ENCODE measurements at regions not wholly inside any gene's neighbourhood (a gene's known extent, or its start where the extent isn't known, plus 50 kb on each side); places are given as distances from the start of the nearest gene placed in this dataset.

DNA sequence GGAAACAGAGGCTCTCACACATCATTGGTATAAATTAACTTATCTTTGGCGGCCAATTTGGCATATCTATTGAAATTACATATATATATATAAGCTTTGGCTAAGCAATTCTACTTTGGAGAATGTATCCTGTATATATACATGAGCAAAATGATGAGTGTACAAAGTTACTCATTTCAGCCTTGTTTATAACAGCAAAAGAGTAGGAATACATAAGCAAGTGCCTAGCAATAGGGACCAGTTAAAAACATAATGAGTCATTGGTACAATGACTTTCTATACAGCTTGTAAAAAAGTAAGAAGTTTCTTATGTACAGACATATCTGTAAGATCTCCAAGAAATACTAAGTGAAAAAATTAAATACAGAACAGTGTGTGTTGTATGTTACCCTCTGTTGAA lies 190.8 kb downstream of the LTN1 start:
- Histone ChIP-seq H3K9me3 (ENCODE audit: low read depth, low read length) (no peaks in the 10 kb centered on the region), H3K27ac (ENCODE audit: low read depth, low read length) (no peak overlapping the region), H4K20me1 (ENCODE audit: insufficient read depth, low read length) (no peaks in the 10 kb centered on the region), H3K79me2 (ENCODE audit: insufficient read depth, low read length) (no peaks in the 10 kb centered on the region), H3K27me3 (ENCODE audit: insufficient read depth, low read length) (no peaks in the 10 kb centered on the region), H3K4me3 (ENCODE audit: insufficient read depth, low read length) (no peak overlapping the region), H3K36me3 (ENCODE audit: insufficient read depth, low read length) (no peaks in the 10 kb centered on the region), H3K4me2 (ENCODE audit: insufficient read depth, low read length) (no peak overlapping the region), H3K4me1 (ENCODE audit: insufficient read depth, low read length) (peaks cover 12% of the 10 kb centered on the region), H2AFZ (ENCODE audit: low read length) (no peak overlapping the region)
- DNase-seq (ENCODE audit: insufficient read length, low spot score, missing footprints): peak; percentile 36
- TF ChIP-seq, protein P1, sequence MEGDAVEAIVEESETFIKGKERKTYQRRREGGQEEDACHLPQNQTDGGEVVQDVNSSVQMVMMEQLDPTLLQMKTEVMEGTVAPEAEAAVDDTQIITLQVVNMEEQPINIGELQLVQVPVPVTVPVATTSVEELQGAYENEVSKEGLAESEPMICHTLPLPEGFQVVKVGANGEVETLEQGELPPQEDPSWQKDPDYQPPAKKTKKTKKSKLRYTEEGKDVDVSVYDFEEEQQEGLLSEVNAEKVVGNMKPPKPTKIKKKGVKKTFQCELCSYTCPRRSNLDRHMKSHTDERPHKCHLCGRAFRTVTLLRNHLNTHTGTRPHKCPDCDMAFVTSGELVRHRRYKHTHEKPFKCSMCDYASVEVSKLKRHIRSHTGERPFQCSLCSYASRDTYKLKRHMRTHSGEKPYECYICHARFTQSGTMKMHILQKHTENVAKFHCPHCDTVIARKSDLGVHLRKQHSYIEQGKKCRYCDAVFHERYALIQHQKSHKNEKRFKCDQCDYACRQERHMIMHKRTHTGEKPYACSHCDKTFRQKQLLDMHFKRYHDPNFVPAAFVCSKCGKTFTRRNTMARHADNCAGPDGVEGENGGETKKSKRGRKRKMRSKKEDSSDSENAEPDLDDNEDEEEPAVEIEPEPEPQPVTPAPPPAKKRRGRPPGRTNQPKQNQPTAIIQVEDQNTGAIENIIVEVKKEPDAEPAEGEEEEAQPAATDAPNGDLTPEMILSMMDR (IDR thresholded peaks at IDR 0.05; ENCODE audit: extremely low read depth, low read depth, low read length): no peak

DNA sequence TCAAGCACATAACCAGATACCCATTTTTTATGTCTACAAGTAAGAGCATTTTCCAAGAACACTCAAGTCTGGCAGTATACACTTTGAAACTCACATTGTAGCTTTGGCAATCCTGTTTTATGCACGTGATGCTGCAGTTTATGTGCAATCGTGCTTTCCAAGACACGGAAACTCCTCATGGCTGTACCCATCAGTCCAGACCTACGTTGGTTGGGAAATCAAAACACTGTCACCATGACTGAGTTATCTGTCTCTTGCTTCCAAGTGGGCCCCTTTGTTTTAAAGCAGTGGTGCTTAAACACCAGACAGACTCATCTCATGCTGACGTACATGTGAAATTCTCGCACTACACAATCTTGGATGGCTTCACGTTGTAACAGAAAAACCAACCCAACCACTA lies 192.8 kb downstream of the LTN1 start:
- Histone ChIP-seq H3K36me3 (ENCODE audit: insufficient read depth, low read length) (no peaks in the 10 kb centered on the region), H3K9me3 (ENCODE audit: low read depth, low read length) (no peaks in the 10 kb centered on the region), H3K4me2 (ENCODE audit: insufficient read depth, low read length) (no peak overlapping the region), H3K4me1 (ENCODE audit: insufficient read depth, low read length) (no peaks in the 10 kb centered on the region), H3K27ac (ENCODE audit: low read depth, low read length) (no peak overlapping the region), H2AFZ (ENCODE audit: low read length) (no peak overlapping the region), H4K20me1 (ENCODE audit: insufficient read depth, low read length) (no peaks in the 10 kb centered on the region), H3K79me2 (ENCODE audit: insufficient read depth, low read length) (no peaks in the 10 kb centered on the region), H3K4me3 (ENCODE audit: insufficient read depth, low read length) (no peak overlapping the region), H3K27me3 (ENCODE audit: insufficient read depth, low read length) (no peaks in the 10 kb centered on the region)
- TF ChIP-seq, protein P1 (IDR thresholded peaks at IDR 0.05; ENCODE audit: extremely low read depth, low read depth, low read length): no peak
- DNase-seq (ENCODE audit: insufficient read length, low spot score, missing footprints): no peak

DNA sequence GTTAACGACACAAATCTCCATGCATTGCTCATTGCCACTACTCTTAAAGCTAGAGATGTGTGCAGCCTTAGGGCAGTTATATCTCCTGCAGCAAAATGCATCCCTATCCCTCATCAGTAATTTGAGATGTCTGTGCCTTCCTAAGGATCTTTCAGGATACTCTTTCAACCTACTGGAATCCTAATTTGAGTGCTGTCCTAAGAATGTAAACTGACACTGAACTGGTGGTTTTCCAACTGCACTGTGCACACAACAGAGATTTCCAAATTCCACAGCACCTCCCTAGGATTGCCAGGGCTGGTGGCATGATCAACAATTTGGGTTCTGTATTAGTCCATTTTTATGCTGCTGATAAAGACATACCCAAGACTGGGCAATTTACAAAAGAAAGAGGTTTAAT lies 193.9 kb downstream of the LTN1 start:
- Histone ChIP-seq H3K27ac (ENCODE audit: low read depth, low read length) (no peak overlapping the region), H3K4me1 (ENCODE audit: insufficient read depth, low read length) (no peaks in the 10 kb centered on the region), H3K9me3 (ENCODE audit: low read depth, low read length) (no peaks in the 10 kb centered on the region), H3K4me2 (ENCODE audit: insufficient read depth, low read length) (no peak overlapping the region), H3K79me2 (ENCODE audit: insufficient read depth, low read length) (no peaks in the 10 kb centered on the region), H3K4me3 (ENCODE audit: insufficient read depth, low read length) (no peak overlapping the region), H4K20me1 (ENCODE audit: insufficient read depth, low read length) (no peaks in the 10 kb centered on the region), H3K27me3 (ENCODE audit: insufficient read depth, low read length) (no peaks in the 10 kb centered on the region), H2AFZ (ENCODE audit: low read length) (no peak overlapping the region), H3K36me3 (ENCODE audit: insufficient read depth, low read length) (no peaks in the 10 kb centered on the region)
- TF ChIP-seq, protein P1 (IDR thresholded peaks at IDR 0.05; ENCODE audit: extremely low read depth, low read depth, low read length): no peak
- no peak for DNase-seq (ENCODE audit: insufficient read length, low spot score, missing footprints)

- Histone ChIP-seq H2AFZ (ENCODE audit: low read length) (no peak overlapping the region), H3K27ac (ENCODE audit: low read depth, low read length) (no peak overlapping the region), H3K9me3 (ENCODE audit: low read depth, low read length) (no peaks in the 10 kb centered on the region), H3K4me2 (ENCODE audit: insufficient read depth, low read length) (no peak overlapping the region), H3K27me3 (ENCODE audit: insufficient read depth, low read length) (no peaks in the 10 kb centered on the region), H3K4me3 (ENCODE audit: insufficient read depth, low read length) (no peak overlapping the region), H3K79me2 (ENCODE audit: insufficient read depth, low read length) (no peaks in the 10 kb centered on the region), H3K4me1 (ENCODE audit: insufficient read depth, low read length) (no peaks in the 10 kb centered on the region), H3K36me3 (ENCODE audit: insufficient read depth, low read length) (no peaks in the 10 kb centered on the region), H4K20me1 (ENCODE audit: insufficient read depth, low read length) (no peaks in the 10 kb centered on the region)
- TF ChIP-seq, protein P1 (IDR thresholded peaks at IDR 0.05; ENCODE audit: extremely low read depth, low read depth, low read length): no peak
- DNase-seq (ENCODE audit: insufficient read length, low spot score, missing footprints): no peak
Observed at GRCh38 chr21:28795251-28795650, 197.4 kb downstream of the LTN1 start.

Measured in osteoblast (primary cell).